CD14-positive monocyte (primary cell): ENCODE measurements at regions not wholly inside any gene's neighbourhood (a gene's known extent, or its start where the extent isn't known, plus 50 kb on each side); places are given as distances from the start of the nearest gene placed in this dataset.

Source experiments
- DNase-seq, 3 donors: peaks; one replicate each; pipeline ENCODE4 v3.0.0-alpha.2; 2011 to 2022
- H2AFZ ChIP-seq: 2 replicates; pipeline ENCODE4 v1.6.0; 2012; ENCODE audit warnings: mild to moderate bottlenecking, low read depth, low read length, inconsistent platforms; ENCODE audit not compliant: insufficient read depth, poor library complexity, severe bottlenecking
- H3K27ac ChIP-seq, 2 donors: 1 replicate in 1 of 2; 2 replicates in 1 of 2; pipeline ENCODE4 v1.5.1; 2012 to 2013; ENCODE audit warnings: low read length in 2 of 2, control low read depth in 1 of 2, inconsistent platforms in 1 of 2, low read depth in 1 of 2, mild to moderate bottlenecking in 1 of 2
- H3K27me3 ChIP-seq, 2 donors: one replicate each; pipeline versions ENCODE4 v1.6.0 to v1.6.1; 2011 to 2013; ENCODE audit warnings: low read length in 2 of 2; ENCODE audit not compliant: control insufficient read depth in 2 of 2, insufficient read depth in 2 of 2
- H3K36me3 ChIP-seq, 2 donors: replicated peaks in 1 of 2; 1 replicate in 1 of 2; 2 replicates in 1 of 2; pipeline versions ENCODE4 v1.5.1 to v1.6.1; 2012 to 2013; ENCODE audit warnings: low read length in 2 of 2, control low read depth in 1 of 2, inconsistent platforms in 1 of 2, mild to moderate bottlenecking in 1 of 2; ENCODE audit not compliant: insufficient read depth in 2 of 2, control insufficient read depth in 1 of 2
- H3K4me1 ChIP-seq, 2 donors: 1 replicate in 1 of 2; 2 replicates in 1 of 2; pipeline versions ENCODE4 v1.5.1 to v1.6.1; 2012 to 2013; ENCODE audit warnings: low read length in 2 of 2, control low read depth in 1 of 2, inconsistent platforms in 1 of 2, mild to moderate bottlenecking in 1 of 2, moderate library complexity in 1 of 2; ENCODE audit not compliant: insufficient read depth in 2 of 2, control insufficient read depth in 1 of 2
- H3K4me2 ChIP-seq: replicated peaks from 2 replicates; pipeline ENCODE3; 2012; ENCODE audit warnings: low read length, moderate library complexity, mild to moderate bottlenecking; ENCODE audit not compliant: poor library complexity, severe bottlenecking; ENCODE audit errors: extremely low read depth
- H3K4me3 ChIP-seq, 3 experiments: fragments of 200-600 bp in 1 of 3; sonication (generic) in 1 of 3; replicated peaks in 1 of 3; 1 replicate in 2 of 3; 2 replicates in 1 of 3; pipeline ENCODE4 v1.5.1; 2011 to 2013; ENCODE audit warnings: low read length in 3 of 3, mild to moderate bottlenecking in 3 of 3, control low read depth in 2 of 3, low read depth in 2 of 3, inconsistent platforms in 1 of 3, moderate library complexity in 1 of 3
- H3K79me2 ChIP-seq: 2 replicates; pipeline ENCODE4 v1.6.0; 2012; ENCODE audit warnings: mild to moderate bottlenecking, control low read depth, inconsistent platforms, low read length, moderate library complexity; ENCODE audit not compliant: insufficient read depth
- H3K9ac ChIP-seq: 2 replicates; pipeline ENCODE4 v1.6.0; 2017; ENCODE audit warnings: low read length, mild to moderate bottlenecking; ENCODE audit not compliant: insufficient read depth, poor library complexity, severe bottlenecking
- H3K9me3 ChIP-seq, 2 donors: replicated peaks in 1 of 2; 1 replicate in 1 of 2; 2 replicates in 1 of 2; pipeline versions ENCODE4 v1.5.1 to v1.6.1; 2012 to 2013; ENCODE audit warnings: low read length in 2 of 2, control low read depth in 1 of 2; ENCODE audit not compliant: control insufficient read depth in 1 of 2, insufficient read depth in 1 of 2
- H4K20me1 ChIP-seq: 2 replicates; pipeline ENCODE4 v1.6.0; 2012; ENCODE audit warnings: mild to moderate bottlenecking, low read length, control low read depth, moderate library complexity; ENCODE audit not compliant: insufficient read depth
- H3K27ac Mint-ChIP-seq, 7 donors: one replicate each; pipeline ENCODE4 v1.8.0; 2020; ENCODE audit warnings: mild to moderate bottlenecking in 7 of 7, mixed read lengths in 7 of 7, moderate library complexity in 6 of 7, inconsistent platforms in 2 of 7
- H3K27me3 Mint-ChIP-seq, 3 donors: one replicate each; pipeline ENCODE4 v1.8.0; 2021 to 2022; ENCODE audit warnings: low read depth in 3 of 3, mild to moderate bottlenecking in 3 of 3, mixed read lengths in 3 of 3, moderate library complexity in 3 of 3, inconsistent platforms in 1 of 3
- H3K36me3 Mint-ChIP-seq, 2 donors: one replicate each; pipeline ENCODE4 v1.8.0; 2020; ENCODE audit warnings: mixed read lengths in 2 of 2, inconsistent platforms in 1 of 2, mild to moderate bottlenecking in 1 of 2
- H3K4me1 Mint-ChIP-seq: one replicate; pipeline ENCODE4 v1.8.0; 2020; ENCODE audit warnings: mild to moderate bottlenecking, mixed read lengths
- H3K4me3 Mint-ChIP-seq, 2 donors: one replicate each; pipeline ENCODE4 v1.8.0; 2020; ENCODE audit warnings: mild to moderate bottlenecking in 2 of 2, mixed read lengths in 2 of 2, moderate library complexity in 1 of 2
- H3K9me3 Mint-ChIP-seq, 7 donors: one replicate each; pipeline ENCODE4 v1.8.0; 2020 to 2022; ENCODE audit warnings: mixed read lengths in 7 of 7, mild to moderate bottlenecking in 6 of 7, moderate library complexity in 6 of 7, inconsistent platforms in 2 of 7
- WGBS: methylation state at CpG from one replicate; pipeline ENCODE4 v1.1.5; 2013; ENCODE audit warnings: missing lambda C conversion rate; ENCODE audit not compliant: insufficient coverage; 5-methylcytosine and 5-hydroxymethylcytosine counted together
- intact Hi-C, 2 donors: fragments of 100-400 bp; cut with micrococcal nuclease; formaldehyde crosslinking; loops; one replicate each; pipeline versions ENCODE4 v1.15.0 to v1.15.1; 2023
- TF ChIP-seq, protein P1 (sequence below): fragments of 200-600 bp; IDR thresholded peaks from one replicate; pipeline ENCODE4 v1.8.0; 2022; ENCODE audit warnings: antibody characterized with exemption, mild to moderate bottlenecking

DNA sequence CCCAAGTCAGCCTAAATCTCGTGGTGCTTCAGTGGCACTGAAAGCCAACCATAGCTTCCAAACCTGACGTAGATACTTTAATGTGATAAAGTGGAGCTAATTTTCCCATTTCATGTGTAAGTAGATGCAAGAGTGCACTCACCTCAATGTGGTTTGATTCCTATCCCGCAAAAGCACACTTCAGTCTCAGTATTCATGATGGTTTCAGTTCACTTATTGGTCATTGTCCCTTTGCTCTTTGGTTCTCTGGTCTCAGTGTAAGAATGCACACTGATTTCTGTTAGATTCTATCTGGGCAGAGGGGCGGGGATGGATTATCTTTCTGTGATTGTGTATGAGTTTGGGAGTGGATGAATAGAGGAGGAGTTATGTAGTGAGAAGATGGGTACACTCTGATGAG lies 340.6 kb downstream of the KCNRG start:
- Mint-ChIP-seq H3K9me3 (peaks cover 0 to 2% (median 0%) of the 10 kb centered on the region in 7 donors), H3K27me3 (no peaks in the 10 kb centered on the region), H3K4me3 (no peak overlapping the region), H3K4me1 (peaks cover 35% of the 10 kb centered on the region), H3K27ac (no peak overlapping the region), H3K36me3 (no peaks in the 10 kb centered on the region)
- Histone ChIP-seq H2AFZ (no peak overlapping the region), H3K9ac (no peak overlapping the region), H3K79me2 (no peaks in the 10 kb centered on the region), H3K4me2 (no peak overlapping the region), H3K9me3 (no peaks in the 10 kb centered on the region), H3K4me1 (peaks cover 14 to 20% of the 10 kb centered on the region in 2 donors), H3K27me3 (no peaks in the 10 kb centered on the region), H3K27ac (no peak overlapping the region), H4K20me1 (no peaks in the 10 kb centered on the region), H3K4me3 (no peak overlapping the region), H3K36me3 (no peaks in the 10 kb centered on the region)
- intact Hi-C loops, result no loop called here
- DNase-seq, result no peak
- WGBS, result 86% methylated on average over 2 of the region's 4 CpGs
- TF ChIP-seq, protein P1, sequence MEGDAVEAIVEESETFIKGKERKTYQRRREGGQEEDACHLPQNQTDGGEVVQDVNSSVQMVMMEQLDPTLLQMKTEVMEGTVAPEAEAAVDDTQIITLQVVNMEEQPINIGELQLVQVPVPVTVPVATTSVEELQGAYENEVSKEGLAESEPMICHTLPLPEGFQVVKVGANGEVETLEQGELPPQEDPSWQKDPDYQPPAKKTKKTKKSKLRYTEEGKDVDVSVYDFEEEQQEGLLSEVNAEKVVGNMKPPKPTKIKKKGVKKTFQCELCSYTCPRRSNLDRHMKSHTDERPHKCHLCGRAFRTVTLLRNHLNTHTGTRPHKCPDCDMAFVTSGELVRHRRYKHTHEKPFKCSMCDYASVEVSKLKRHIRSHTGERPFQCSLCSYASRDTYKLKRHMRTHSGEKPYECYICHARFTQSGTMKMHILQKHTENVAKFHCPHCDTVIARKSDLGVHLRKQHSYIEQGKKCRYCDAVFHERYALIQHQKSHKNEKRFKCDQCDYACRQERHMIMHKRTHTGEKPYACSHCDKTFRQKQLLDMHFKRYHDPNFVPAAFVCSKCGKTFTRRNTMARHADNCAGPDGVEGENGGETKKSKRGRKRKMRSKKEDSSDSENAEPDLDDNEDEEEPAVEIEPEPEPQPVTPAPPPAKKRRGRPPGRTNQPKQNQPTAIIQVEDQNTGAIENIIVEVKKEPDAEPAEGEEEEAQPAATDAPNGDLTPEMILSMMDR, result no peak

DNA sequence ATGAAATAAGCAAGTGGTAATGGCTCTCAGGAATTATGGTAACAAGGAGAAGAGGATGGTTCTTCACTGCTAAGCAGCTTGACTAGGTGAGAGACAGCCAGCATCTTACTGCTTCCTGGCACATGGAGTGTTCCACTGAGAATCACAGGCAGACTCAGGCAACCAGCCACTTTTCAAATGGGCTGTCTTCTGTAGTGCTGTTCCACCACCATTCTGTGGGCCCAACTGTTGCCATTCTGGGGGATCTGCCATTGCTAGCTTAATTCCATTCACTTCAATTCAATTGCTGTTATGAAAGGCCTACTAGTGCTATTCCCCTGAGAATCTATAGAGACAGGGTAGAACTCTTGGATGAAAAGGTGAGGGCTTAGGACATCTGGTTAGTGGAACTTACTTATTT lies 341.9 kb downstream of the KCNRG start:
- Mint-ChIP-seq H3K36me3 (no peaks in the 10 kb centered on the region), H3K9me3 (peaks cover 0 to 2% (median 0%) of the 10 kb centered on the region in 7 donors), H3K27ac (no peak overlapping the region), H3K27me3 (peaks cover 0 to 2% (median 0%) of the 10 kb centered on the region in 3 donors), H3K4me3 (no peak overlapping the region), H3K4me1 (peaks cover 38% of the 10 kb centered on the region)
- H3K4me2 ChIP-seq, result no peak overlapping the region
- H4K20me1 ChIP-seq, result no peaks in the 10 kb centered on the region
- intact Hi-C loops, result no loop called here
- H3K79me2 ChIP-seq, result no peaks in the 10 kb centered on the region
- no peak overlapping the region for H3K9ac ChIP-seq
- H3K9me3 ChIP-seq, result no peaks in the 10 kb centered on the region
- no peak overlapping the region for H3K27ac ChIP-seq
- H3K4me3 ChIP-seq, result no peak overlapping the region
- no peak overlapping the region for H2AFZ ChIP-seq
- H3K27me3 ChIP-seq, result no peaks in the 10 kb centered on the region
- no peak for DNase-seq
- TF ChIP-seq, protein P1, result no peak
- peaks cover 14 to 20% of the 10 kb centered on the region in 2 donors for H3K4me1 ChIP-seq
- H3K36me3 ChIP-seq, result no peaks in the 10 kb centered on the region
